Hindlimb muscle (tissue), 1 donor: ENCODE measurements at regions not wholly inside any gene's neighbourhood (a gene's known extent, or its start where the extent isn't known, plus 50 kb on each side); places are given as distances from the start of the nearest gene placed in this dataset.
"Not testable (repeated sequence)": the region's sequence is repeated elsewhere in the genome, so short reads cannot be mapped to it uniquely, and the experiment has no call there.

Experiments
- DNase-seq: peaks from one replicate; pipeline ENCODE4 v3.0.0-alpha.2; 2013

GRCh38 chr1:239106689-239107088, 279.7 kb upstream of the CHRM3 start:
- DNase-seq = not testable (repeated sequence)

GRCh38 chr1:239098400-239099037, 287.8 kb upstream of the CHRM3 start:
- DNase-seq = no peak

GRCh38 chr1:239091537-239091936, 294.8 kb upstream of the CHRM3 start:
- DNase-seq = no peak

DNA sequence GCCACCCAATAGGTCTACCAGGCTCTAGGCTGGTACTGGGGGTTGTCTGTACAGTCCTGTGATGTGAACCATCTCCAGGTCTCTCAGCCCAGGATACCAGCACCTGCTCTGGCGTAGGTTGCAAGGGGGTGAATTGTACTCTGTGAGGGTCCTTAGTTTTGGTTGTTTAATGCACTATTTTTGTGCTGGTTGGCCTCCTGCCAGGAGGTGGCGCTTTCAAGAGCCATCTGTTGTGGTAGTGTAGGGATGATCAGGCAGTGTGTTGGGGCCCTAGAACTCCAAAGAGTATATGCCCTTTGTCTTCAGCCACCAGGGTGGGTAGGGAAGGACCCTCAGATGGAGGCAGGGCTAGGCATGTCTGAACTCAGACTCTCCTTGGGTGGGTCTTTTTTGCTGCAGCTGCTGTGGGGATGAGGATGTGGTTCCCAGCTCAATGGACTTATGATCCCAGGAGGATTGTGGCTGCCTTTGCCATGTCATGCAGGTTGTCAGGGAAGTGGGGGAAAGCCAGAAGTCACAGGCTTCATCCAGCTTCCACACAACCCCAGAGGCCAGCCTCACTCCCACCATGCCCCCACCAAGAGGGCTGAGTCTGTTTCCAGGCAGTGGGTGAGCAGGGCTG, 301.8 kb upstream of the CHRM3 start:
- no peak for DNase-seq

GRCh38 chr1:239081947-239082346, 304.4 kb upstream of the CHRM3 start:
- DNase-seq = not testable (repeated sequence)

DNA sequence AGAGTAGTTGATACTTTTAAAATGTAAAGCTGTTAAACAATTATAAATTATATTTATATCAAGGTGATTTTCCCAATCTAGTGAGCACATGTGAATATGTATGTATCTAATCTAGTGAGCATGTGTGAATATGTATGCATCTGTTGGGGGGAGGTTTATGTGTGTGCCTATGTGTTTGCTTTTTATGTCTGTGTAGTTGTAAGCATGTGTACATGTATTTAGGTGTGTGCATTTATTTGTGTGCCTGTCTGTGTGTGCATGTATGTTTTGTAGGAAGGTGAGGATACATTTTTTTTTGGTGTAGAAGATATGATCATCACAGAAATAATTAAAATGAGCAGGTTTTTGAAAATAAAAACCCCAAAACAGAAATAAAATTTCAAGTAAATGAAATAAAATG, 318.9 kb upstream of the CHRM3 start:
- no peak for DNase-seq

- no peak for DNase-seq
These were observed 319.3 kb upstream of the CHRM3 start for GRCh38 chr1:239067058-239067457.

DNA sequence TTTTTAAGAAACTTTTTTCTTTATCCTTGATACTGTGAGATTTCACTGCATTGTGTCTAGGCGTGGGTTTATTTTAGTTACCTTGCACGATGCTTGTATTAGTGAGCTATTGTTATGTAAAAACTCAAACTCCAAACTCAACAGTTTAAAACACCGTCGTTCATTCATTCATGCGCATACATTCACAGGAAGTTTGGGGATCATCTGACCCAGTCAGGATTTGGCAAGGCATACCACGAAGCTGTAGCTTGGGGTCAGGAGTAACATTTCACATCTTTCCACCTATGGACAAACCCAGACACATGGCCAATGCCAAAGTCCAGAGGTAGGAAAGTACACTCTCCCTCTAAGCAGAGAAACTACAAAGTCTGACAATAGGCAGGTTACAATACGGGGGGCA, 324.6 kb upstream of the CHRM3 start:
- DNase-seq = no peak

DNA sequence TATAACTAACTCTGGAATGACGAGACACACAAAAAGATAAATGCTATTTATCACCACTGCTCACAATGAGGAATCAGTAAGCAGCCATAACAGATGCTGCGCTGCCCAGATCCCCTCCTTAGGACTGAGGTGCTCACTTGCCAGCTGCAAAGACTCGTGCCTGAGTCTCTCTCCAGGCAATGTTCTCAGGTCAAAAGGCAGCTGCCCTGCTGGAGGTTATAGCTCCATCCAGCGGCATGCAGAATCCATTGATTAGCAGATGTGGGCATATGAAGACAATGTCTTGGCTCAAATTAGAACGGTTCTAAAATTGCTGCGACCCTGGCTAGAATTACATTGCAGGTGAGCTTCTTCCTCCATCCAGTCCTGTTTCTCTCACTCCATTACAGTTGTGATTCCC, 328.2 kb upstream of the CHRM3 start:
- no peak for DNase-seq

DNA sequence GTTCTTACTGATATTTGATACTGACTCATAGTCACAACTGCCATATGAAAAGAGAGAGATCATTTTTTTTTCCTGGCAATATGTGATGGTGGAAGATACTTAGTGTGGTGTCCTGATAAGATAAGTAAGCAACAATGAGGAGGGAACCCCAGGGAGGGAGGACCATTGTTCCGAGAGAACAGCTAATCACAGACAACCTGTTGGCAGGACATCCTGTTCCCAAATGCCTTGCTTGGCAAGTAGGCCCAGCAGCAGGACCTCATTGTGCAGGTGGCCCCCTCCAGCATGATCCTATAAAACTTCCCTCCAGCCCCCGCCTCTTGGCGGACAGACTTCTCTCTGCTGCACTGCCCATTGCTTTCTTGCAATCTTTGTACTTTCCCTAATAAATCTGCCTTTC, 329.4 kb upstream of the CHRM3 start:
- DNase-seq = no peak

- DNase-seq = no peak
These were observed 333.1 kb upstream of the CHRM3 start for GRCh38 chr1:239053279-239053678.

DNA sequence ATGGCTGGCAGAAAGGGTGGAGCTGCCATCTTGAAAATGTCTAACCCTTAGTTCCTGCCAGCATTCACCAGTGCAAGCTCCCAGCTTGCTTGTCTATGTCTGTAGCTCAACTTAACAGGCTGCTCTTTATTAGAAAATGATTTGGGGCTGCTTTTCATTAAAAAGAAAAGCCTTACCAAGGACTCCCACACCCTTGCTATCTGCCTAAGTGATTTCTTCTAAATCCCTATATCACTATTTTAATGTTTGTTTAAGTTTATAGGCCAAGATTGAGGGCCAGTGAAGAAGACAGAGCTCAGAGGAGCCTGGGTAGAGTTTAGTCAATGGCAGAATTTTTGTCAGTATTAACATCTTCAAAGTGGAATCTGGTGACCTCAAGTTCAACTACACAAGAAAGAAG, 336.8 kb upstream of the CHRM3 start:
- DNase-seq = no peak

- no peak for DNase-seq
These were observed 341.5 kb upstream of the CHRM3 start for GRCh38 chr1:239044829-239045228.

- DNase-seq = no peak
These were observed 345.8 kb upstream of the CHRM3 start for GRCh38 chr1:239040523-239040922.

- no peak for DNase-seq
These were observed 355.1 kb upstream of the CHRM3 start for GRCh38 chr1:239031310-239031709.

DNA sequence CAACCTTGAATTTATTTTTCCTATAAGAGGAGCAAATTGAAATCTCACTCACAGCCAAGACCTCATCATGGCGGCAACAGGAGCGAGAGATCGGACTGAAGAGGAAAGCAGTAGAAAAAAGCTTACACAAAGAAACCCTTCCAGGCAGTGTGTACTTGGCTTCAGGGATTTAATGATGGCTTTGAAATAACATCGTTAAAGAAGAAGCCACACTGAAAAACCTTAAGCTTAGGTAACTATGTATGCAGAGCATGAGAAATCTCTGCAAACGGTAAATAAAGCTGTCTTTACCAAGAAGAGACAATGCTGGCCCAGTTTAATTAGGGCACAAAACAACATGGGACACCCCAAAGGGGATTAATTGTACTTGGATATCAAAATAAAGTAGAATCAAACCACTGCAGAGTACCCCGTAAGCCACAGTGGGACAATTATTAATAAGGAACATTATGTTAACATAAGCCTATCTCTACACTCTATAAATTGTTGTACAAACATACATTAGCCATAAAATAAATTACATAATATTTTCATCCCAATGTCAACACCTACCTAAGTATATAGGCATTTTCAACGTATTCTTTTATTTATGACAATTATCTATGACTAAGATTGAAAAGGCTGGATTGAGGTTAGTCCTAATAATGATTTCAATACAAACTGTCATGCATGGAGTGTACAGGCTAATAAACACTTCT, 360.2 kb upstream of the CHRM3 start:
- DNase-seq = no peak

DNA sequence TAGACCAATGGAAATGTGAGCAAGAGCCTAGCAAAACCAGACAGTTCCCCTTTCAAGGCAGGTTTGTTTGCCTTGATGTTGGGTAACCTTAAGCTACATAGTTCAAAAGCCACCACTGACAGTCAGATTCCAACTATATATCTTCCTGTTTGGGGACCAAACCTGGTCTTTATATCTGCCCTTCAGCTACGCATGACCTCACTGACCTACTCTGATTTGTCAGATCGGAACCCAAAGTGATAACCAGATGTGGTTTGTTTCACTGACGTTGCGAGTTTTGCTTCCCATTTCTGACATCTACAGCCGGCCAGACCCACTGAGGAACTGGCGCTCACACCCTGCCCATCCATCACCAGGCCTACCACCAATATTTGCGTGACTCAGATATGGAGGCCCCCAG, 361.1 kb upstream of the CHRM3 start:
- no peak for DNase-seq

DNA sequence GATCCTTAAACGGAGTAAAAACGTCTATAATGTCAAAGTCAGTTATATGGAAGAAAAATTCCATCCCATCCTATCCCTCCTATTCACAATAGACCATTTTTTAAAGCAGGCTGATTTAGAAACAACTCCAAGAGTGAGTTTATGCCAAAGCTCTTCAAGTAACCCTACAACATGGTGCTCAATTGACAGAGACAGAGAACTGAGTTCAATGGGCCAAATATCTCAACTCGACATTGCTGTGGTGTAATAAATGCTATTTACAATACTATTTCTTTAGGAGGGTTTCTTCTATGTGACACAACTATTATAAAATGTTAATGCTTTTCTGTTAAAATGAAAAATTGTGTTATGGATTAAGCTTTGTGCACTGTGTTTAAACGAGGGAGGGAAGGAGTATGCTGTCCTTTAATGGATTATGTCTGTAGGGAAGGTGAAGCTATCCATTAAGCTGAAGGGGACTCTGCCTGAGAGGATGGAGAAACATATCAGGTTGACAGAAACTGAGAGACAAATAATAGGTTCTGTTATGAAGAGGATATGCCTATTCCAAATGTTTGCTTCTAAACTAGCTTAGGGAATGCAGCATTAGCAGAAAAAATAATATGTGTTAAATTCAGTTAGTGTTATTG, 362.5 kb upstream of the CHRM3 start:
- DNase-seq = no peak

DNA sequence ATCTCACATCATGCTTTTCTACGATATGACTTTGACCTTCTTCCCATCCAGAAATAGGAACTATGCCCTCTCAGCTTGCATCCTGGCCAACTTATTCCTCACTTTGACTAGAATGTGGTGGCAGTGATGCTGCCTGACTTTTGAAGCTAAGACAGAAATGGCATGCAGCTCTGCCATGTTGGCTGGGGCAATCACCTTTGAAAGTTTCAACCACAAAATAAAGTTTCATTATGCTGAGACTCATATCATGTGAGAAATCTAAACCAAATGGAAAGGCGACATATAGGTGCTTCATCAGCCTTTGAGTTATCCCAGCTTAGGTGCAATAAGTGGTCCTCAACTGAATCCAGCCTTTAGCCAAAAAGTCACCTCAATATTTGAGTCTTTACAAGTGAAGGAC, 370.0 kb upstream of the CHRM3 start:
- no peak for DNase-seq

DNA sequence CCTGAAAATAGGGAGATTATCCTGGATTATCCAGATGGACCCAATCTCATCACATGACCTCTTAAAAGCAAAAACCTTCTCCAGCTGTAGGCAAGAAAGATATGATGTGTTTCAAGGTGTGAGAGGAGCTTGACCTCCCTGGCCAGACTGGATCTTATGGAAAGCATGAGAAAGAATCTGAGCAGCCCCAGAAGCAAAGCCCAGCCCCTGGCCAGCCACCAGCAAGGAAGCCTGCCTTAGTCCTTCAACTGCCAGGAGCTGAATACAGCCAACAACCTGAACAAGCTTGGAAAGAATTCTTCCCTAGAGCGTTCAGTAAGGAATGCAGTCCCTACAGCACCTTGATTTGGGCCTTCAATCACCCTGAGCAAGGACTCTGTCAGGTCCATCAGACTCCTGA, 375.0 kb upstream of the CHRM3 start:
- no peak for DNase-seq

- no peak for DNase-seq
These were observed 377.8 kb upstream of the CHRM3 start for GRCh38 chr1:239008568-239008967.

- no peak for DNase-seq
These were observed 380.1 kb upstream of the CHRM3 start for GRCh38 chr1:239006276-239006675.

- no peak for DNase-seq
These were observed 386.4 kb upstream of the CHRM3 start for GRCh38 chr1:238999944-239000343.

DNA sequence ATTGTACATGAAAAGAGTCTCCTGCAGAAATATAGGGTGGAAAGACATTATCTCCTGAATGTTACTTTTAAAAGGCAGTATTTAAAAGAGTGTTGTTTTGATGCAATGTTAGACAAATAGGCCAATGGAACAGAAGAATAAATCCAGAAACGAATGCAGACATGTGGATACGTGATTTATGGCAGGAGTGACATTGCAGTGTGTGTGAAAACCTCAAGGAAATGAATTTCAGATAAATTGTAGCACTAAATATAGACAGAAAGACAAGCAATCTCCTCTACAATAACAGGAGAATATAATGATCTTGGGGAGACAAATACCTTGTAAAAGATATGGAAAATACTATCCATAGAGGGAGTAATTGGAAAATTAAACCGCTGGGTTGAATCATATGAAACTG, 387.8 kb upstream of the CHRM3 start:
- DNase-seq = no peak
